ENCODE measurements at regions not wholly inside any gene's neighbourhood (a gene's known extent, or its start where the extent isn't known, plus 50 kb on each side); places are given as distances from the start of the nearest gene placed in this dataset.

DNA sequence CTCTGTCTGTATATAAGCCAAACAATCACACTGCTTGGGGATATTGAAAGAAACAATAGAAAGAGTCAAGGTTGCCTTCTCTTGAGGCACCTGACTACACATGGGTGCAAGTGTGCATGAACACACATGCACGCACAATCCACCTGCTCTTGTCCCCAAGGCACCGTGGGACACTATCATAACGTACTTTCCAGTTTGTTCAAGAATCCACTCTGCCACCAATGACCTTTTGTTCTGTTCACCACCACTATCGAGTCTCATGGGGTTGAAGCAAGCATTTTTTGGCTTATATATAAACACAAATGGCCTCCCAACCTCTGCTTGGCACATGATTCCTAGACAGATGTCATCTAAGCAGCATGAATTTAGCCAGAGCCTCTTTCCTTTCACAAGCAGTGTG is 365.4 kb downstream of the EMP1 start:
- WGBS, 2 donors: 78 to 79% methylated on average over 4 of the region's 4 CpGs
- Histone ChIP-seq H3K9me3 (peaks cover 0 to 3% (median 0%) of the 10 kb centered on the region in 11 donors), H3K27ac (no peak overlapping the region), H3K4me1 (no peaks in the 10 kb centered on the region), H3K27me3 (peaks cover 0 to 3% (median 0%) of the 10 kb centered on the region in 7 donors), H3K36me3 (no peaks in the 10 kb centered on the region), H3K4me3 (no peak overlapping the region)
- no peak for DNase-seq
- intact Hi-C loops (cut with DNase I): no loop called here
- TF ChIP-seq, protein P1, sequence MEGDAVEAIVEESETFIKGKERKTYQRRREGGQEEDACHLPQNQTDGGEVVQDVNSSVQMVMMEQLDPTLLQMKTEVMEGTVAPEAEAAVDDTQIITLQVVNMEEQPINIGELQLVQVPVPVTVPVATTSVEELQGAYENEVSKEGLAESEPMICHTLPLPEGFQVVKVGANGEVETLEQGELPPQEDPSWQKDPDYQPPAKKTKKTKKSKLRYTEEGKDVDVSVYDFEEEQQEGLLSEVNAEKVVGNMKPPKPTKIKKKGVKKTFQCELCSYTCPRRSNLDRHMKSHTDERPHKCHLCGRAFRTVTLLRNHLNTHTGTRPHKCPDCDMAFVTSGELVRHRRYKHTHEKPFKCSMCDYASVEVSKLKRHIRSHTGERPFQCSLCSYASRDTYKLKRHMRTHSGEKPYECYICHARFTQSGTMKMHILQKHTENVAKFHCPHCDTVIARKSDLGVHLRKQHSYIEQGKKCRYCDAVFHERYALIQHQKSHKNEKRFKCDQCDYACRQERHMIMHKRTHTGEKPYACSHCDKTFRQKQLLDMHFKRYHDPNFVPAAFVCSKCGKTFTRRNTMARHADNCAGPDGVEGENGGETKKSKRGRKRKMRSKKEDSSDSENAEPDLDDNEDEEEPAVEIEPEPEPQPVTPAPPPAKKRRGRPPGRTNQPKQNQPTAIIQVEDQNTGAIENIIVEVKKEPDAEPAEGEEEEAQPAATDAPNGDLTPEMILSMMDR (IDR thresholded peaks at IDR 0.05): no peak
- ATAC-seq: no peak

DNA sequence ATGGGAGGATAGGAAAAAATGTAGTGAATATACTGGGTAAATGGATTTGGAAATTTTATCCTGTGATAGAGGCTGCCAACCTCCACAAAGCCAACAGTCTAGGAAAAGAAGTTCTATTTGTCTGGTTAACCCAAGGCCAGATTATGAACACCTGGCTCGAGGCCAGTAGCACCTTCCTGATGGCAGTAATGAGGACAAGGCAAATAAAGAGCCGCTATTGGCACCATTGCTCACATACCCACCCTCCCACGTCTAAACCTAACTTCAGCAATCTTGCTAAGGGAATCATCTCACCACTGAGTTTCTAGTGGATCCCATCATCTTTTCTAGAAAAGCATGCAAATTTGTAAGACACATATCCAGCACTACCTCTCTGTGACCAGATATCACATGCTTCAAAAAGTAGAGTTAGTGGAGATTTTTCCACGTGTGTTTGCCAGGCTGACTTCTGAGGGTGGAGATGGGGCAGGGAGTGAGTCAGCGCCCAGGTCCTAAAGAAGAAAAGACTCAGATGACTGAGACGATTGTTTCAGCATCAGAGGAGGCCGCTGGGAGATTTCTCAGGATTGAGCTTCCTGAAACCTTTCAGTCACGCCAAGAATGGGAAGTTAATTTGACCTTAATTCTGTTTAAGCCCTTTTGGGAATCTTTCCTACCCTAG is 362.9 kb downstream of the EMP1 start:
- H3K9me3 ChIP-seq: peaks cover 0 to 3% (median 0%) of the 10 kb centered on the region in 11 donors
- no peak for ATAC-seq
- H3K4me1 ChIP-seq: no peaks in the 10 kb centered on the region
- 61 to 70% methylated on average over 8 of the region's 8 CpGs for WGBS, 2 donors
- H3K4me3 ChIP-seq: no peak overlapping the region
- TF ChIP-seq, protein P1 (IDR thresholded peaks at IDR 0.05): no peak
- H3K27ac ChIP-seq: no peak overlapping the region
- no peaks in the 10 kb centered on the region for H3K36me3 ChIP-seq
- no peaks in the 10 kb centered on the region for H3K27me3 ChIP-seq
- no peak for DNase-seq
- intact Hi-C loops (cut with DNase I): no loop called here

DNA sequence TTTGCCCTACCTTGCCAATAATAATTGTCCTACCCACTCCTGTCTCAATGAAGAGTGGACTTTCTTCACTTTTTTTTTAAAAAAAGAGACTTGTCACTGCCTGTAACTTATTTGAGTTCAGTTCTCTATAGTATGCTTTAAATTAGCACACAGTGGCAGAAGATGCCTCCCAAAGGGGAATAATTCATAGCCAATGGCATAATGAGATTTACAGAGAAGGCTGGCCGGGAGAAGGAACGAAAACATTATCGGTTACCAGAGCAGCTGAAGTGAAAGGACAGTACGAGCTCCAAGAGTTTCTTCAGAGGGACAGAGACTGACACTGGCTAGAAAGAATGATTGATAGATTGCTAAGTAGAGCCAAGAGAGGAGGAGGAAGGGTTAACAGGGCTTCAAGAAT is 356.3 kb downstream of the EMP1 start:
- WGBS, 2 donors: 61 to 63% methylated on average over 4 of the region's 4 CpGs
- H3K4me1 ChIP-seq: no peaks in the 10 kb centered on the region

DNA sequence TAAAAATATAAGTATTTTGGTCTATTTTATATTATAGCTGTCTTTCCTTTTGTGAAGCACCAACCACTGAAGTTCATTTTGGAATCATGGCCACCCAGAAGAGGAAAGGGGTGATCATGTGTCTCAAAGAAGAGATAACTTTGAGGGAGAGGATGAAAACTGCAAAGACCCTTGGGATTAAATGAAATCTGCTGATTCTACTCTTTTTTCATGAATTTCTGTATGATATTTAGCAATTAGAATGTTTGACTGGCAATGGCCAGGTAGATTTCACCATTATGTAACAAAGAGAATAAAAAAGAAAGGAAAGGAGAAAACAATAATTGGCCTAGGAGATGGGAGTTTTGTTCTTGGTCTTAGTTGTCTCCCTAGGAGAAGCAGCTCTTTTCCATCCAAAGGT is 350.8 kb downstream of the EMP1 start:
- Histone ChIP-seq H3K36me3 (no peaks in the 10 kb centered on the region), H3K27me3 (peaks cover 0 to 28% (median 4%) of the 10 kb centered on the region in 7 donors), H3K27ac (no peak overlapping the region), H3K4me1 (no peaks in the 10 kb centered on the region), H3K4me3 (no peak overlapping the region), H3K9me3 (no peaks in the 10 kb centered on the region)
- DNase-seq (no peak), ATAC-seq (no peak)
- TF ChIP-seq, protein P1 (IDR thresholded peaks at IDR 0.05): no peak
- intact Hi-C loops (cut with DNase I): no loop called here

More for the DNA sequence above, 356.3 kb downstream of the EMP1 start:
- TF ChIP-seq, protein P1 (IDR thresholded peaks at IDR 0.05): no peak
- Histone ChIP-seq H3K27ac (no peak overlapping the region), H3K4me3 (no peak overlapping the region), H3K27me3 (peaks cover 0 to 16% (median 4%) of the 10 kb centered on the region in 7 donors), H3K36me3 (no peaks in the 10 kb centered on the region), H3K9me3 (no peaks in the 10 kb centered on the region)
- intact Hi-C loops (cut with DNase I): no loop called here
- DNase-seq (no peak), ATAC-seq (no peak)
